ENCODE measurements at regions not wholly inside any gene's neighbourhood (a gene's known extent, or its start where the extent isn't known, plus 50 kb on each side); places are given as distances from the start of the nearest gene placed in this dataset.

GRCh38 chr14:101113108-101113612, 209.6 kb upstream of the RTL1 start:
- no peak overlapping the region for H3K27ac Mint-ChIP-seq
- POLR2A ChIA-PET: no interaction called here
- H3K9me3 Mint-ChIP-seq: no peaks in the 10 kb centered on the region
- no peak for ATAC-seq (ENCODE audit: poor library complexity)
- no peak for TF ChIP-seq CTCF (IDR thresholded peaks at IDR 0.05)
- Histone ChIP-seq H3K36me3 (ENCODE audit: insufficient read depth, low read length) (no peaks in the 10 kb centered on the region), H3K9me3 (ENCODE audit: control insufficient read depth in 1 of 2, insufficient read depth in 1 of 2, low read length in 2 of 2) (no peaks in the 10 kb centered on the region), H3K4me3 (ENCODE audit: low read length) (no peak overlapping the region), H3K27ac (ENCODE audit: low read depth in 1 of 2, low read length in 2 of 2) (no peak overlapping the region), H3K27me3 (ENCODE audit: control insufficient read depth in 1 of 2, insufficient read depth in 2 of 2, low read length in 2 of 2) (no peaks in the 10 kb centered on the region), H3K4me1 (ENCODE audit: insufficient read depth, low read length) (no peaks in the 10 kb centered on the region)
- H3K4me3 Mint-ChIP-seq: no peak overlapping the region
- CTCF ChIA-PET: no interaction called here
- no peaks in the 10 kb centered on the region for H3K36me3 Mint-ChIP-seq (ENCODE audit: low read depth)
- DNase-seq: no peak
- intact Hi-C loops (cut with DNase I, micrococcal nuclease): no loop called here
- no peaks in the 10 kb centered on the region for H3K27me3 Mint-ChIP-seq
- no peaks in the 10 kb centered on the region for H3K4me1 Mint-ChIP-seq (ENCODE audit: low read depth)

GRCh38 chr14:101113835-101114725, 210.6 kb upstream of the RTL1 start:
- POLR2A ChIA-PET: no interaction called here
- DNase-seq (peak in 1 of 14 experiments; percentile 4), ATAC-seq (ENCODE audit: poor library complexity) (no peak)
- Mint-ChIP-seq H3K27me3 (no peaks in the 10 kb centered on the region), H3K9me3 (no peaks in the 10 kb centered on the region), H3K27ac (no peak overlapping the region), H3K4me1 (ENCODE audit: low read depth) (peaks cover 3% of the 10 kb centered on the region), H3K36me3 (ENCODE audit: low read depth) (no peaks in the 10 kb centered on the region), H3K4me3 (no peak overlapping the region)
- Histone ChIP-seq H3K27me3 (ENCODE audit: control insufficient read depth in 1 of 2, insufficient read depth in 2 of 2, low read length in 2 of 2) (no peaks in the 10 kb centered on the region), H3K27ac (ENCODE audit: low read depth in 1 of 2, low read length in 2 of 2) (no peak overlapping the region), H3K9me3 (ENCODE audit: control insufficient read depth in 1 of 2, insufficient read depth in 1 of 2, low read length in 2 of 2) (no peaks in the 10 kb centered on the region), H3K36me3 (ENCODE audit: insufficient read depth, low read length) (no peaks in the 10 kb centered on the region), H3K4me1 (ENCODE audit: insufficient read depth, low read length) (no peaks in the 10 kb centered on the region), H3K4me3 (ENCODE audit: low read length) (no peak overlapping the region)
- TF ChIP-seq CTCF (IDR thresholded peaks at IDR 0.05): no peak
- CTCF ChIA-PET: no interaction called here
- intact Hi-C loops (cut with DNase I, micrococcal nuclease): no loop called here

- Histone ChIP-seq H3K9me3 (ENCODE audit: control insufficient read depth in 1 of 2, insufficient read depth in 1 of 2, low read length in 2 of 2) (no peaks in the 10 kb centered on the region), H3K4me1 (ENCODE audit: insufficient read depth, low read length) (no peaks in the 10 kb centered on the region), H3K4me3 (ENCODE audit: low read length) (no peak overlapping the region), H3K27ac (ENCODE audit: low read depth in 1 of 2, low read length in 2 of 2) (no peak overlapping the region), H3K36me3 (ENCODE audit: insufficient read depth, low read length) (no peaks in the 10 kb centered on the region), H3K27me3 (ENCODE audit: control insufficient read depth in 1 of 2, insufficient read depth in 2 of 2, low read length in 2 of 2) (no peaks in the 10 kb centered on the region)
- intact Hi-C loops (cut with DNase I, micrococcal nuclease): no loop called here
- Mint-ChIP-seq H3K4me3 (no peak overlapping the region), H3K9me3 (no peaks in the 10 kb centered on the region), H3K4me1 (ENCODE audit: low read depth) (peaks cover 10% of the 10 kb centered on the region), H3K36me3 (ENCODE audit: low read depth) (no peaks in the 10 kb centered on the region), H3K27ac (no peak overlapping the region), H3K27me3 (no peaks in the 10 kb centered on the region)
- ATAC-seq (ENCODE audit: poor library complexity): no peak
- DNase-seq: peak in 1 of 14 experiments; percentile 3
- POLR2A ChIA-PET: no interaction called here
- CTCF ChIA-PET: no interaction called here
- no peak for TF ChIP-seq CTCF (IDR thresholded peaks at IDR 0.05)
Observed at GRCh38 chr14:101114726-101115515, 211.4 kb upstream of the RTL1 start.

Data from CD4-positive, alpha-beta T cell (primary cell).